Hepatocyte (in vitro differentiated cells): ENCODE measurements at regions not wholly inside any gene's neighbourhood (a gene's known extent, or its start where the extent isn't known, plus 50 kb on each side); places are given as distances from the start of the nearest gene placed in this dataset.

Source experiments
- EZH2 ChIP-seq: fragments of 200-600 bp; sonication (generic); IDR thresholded peaks from 2 replicates; pipeline ENCODE4 v1.6.1; 2016; ENCODE audit warnings: antibody characterized with exemption, mild to moderate bottlenecking, borderline replicate concordance
- EZH2phosphoT487 ChIP-seq: fragments of 200-600 bp; sonication (generic); IDR thresholded peaks from one replicate; pipeline ENCODE4 v1.6.1; 2018; ENCODE audit warnings: antibody characterized with exemption, mild to moderate bottlenecking, low read depth, moderate library complexity; ENCODE audit not compliant: unreplicated experiment, severe bottlenecking
- TF ChIP-seq, protein P1 (sequence below): fragments of 200-600 bp; sonication (generic); IDR thresholded peaks from 2 replicates; pipeline ENCODE4 v1.5.1; 2016; ENCODE audit warnings: antibody characterized with exemption, mild to moderate bottlenecking; ENCODE audit not compliant: poor library complexity

DNA sequence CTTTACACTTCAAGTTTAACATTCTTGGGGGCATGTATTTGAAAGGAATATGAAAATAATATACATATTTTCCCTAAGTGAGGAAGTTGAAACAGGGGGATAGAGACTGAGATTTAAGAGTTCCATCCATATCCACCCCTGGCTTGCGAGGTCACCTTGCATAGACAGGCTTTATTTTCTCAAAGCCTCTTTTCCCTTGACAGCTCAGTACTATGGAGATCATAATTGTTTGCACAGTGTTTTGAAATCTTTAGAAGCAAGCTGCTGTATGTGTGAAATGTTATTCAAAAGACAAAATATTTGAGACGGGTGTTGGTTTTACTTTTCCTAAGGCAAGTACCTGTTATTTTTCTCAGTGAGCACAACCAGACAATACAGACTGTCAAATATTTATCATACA, 163.1 kb downstream of the LRRC70 start:
- TF ChIP-seq EZH2, result no peak
- TF ChIP-seq, protein P1, sequence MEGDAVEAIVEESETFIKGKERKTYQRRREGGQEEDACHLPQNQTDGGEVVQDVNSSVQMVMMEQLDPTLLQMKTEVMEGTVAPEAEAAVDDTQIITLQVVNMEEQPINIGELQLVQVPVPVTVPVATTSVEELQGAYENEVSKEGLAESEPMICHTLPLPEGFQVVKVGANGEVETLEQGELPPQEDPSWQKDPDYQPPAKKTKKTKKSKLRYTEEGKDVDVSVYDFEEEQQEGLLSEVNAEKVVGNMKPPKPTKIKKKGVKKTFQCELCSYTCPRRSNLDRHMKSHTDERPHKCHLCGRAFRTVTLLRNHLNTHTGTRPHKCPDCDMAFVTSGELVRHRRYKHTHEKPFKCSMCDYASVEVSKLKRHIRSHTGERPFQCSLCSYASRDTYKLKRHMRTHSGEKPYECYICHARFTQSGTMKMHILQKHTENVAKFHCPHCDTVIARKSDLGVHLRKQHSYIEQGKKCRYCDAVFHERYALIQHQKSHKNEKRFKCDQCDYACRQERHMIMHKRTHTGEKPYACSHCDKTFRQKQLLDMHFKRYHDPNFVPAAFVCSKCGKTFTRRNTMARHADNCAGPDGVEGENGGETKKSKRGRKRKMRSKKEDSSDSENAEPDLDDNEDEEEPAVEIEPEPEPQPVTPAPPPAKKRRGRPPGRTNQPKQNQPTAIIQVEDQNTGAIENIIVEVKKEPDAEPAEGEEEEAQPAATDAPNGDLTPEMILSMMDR, result no peak
- no peak for TF ChIP-seq EZH2phosphoT487
